IPS-NIHi11 (cell line): ENCODE measurements at regions not wholly inside any gene's neighbourhood (a gene's known extent, or its start where the extent isn't known, plus 50 kb on each side); places are given as distances from the start of the nearest gene placed in this dataset.

Source experiments
- DNase-seq: peaks from one replicate; pipeline ENCODE4 v3.0.0; 2012; ENCODE audit warnings: mixed read lengths, low spot score

DNA sequence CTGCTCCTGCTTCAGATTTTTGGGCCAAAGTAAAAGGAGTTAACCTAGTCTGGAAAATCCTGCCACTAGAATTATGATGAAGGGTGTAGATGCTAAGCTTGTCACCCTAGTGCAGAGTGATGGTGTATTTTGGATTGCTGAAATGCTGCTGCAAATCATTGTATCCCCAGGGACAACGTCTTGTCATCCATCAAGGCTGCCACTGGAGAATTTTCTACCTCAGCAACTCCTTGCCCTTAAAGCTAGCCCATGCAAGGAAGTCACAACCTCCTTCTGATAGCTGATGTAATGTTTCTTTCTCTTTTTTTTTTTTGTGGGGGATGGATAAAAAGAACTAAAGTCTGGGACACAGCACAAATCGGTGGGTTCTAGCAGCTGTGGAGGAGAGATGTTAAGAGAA, 139.4 kb upstream of the FRMD6 start:
- no peak for DNase-seq

DNA sequence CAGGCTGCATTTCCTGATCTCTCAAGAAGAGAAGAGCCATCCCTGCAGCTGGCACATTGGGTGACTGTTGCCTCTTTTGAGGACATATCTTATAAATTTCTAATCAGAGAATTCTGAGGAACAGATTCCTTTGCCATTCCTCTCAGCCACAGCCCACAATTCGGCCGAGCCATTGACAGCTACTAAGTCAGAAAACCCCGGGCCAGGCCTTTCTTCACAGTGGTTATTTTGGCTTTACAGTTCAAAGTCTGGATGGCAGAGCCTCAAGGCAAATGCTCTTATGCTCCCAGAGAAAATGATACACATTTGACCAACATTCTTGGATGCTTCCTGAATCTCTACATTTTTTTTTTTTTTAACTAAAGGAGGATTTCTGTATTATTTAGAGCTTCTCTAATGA, 138.4 kb upstream of the FRMD6 start:
- no peak for DNase-seq

DNA sequence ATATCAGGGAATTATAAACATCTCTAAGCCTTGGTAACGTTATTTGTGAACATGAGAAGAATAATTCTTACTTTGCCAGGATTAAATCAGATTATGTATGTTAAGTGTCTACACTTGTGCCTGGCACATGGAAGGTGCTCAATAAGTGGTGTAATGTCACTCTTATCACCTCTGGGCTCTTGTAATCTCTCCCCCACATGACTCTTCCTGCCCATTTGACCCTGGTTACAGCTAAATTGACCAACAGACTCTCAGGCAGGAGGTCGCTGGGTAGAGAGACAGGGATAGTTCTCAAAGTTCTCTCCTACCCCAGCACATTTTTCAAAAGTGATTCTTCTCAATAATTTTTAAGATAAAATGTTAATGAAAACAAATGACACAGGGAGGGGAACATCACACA, 137.8 kb upstream of the FRMD6 start:
- no peak for DNase-seq

DNA sequence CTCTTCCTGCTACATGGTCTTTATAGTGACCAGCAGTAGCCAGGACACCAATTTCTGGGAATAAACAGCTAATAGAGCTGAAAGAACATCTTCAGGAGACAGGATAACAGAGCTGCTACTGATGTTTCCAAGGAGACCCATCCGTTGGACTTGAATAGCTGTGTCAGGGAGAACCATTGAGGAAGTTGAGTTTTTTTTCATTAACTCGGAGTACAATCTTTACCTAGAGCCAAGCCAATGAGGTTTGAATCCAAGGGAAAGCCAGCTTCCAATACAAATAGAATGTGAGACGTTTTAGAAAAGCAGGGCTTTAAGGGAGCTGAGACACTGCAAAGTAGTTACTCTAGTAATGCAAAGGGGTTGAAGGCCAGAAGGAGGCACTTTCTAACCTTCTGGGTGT, 136.1 kb upstream of the FRMD6 start:
- DNase-seq, result no peak

DNA sequence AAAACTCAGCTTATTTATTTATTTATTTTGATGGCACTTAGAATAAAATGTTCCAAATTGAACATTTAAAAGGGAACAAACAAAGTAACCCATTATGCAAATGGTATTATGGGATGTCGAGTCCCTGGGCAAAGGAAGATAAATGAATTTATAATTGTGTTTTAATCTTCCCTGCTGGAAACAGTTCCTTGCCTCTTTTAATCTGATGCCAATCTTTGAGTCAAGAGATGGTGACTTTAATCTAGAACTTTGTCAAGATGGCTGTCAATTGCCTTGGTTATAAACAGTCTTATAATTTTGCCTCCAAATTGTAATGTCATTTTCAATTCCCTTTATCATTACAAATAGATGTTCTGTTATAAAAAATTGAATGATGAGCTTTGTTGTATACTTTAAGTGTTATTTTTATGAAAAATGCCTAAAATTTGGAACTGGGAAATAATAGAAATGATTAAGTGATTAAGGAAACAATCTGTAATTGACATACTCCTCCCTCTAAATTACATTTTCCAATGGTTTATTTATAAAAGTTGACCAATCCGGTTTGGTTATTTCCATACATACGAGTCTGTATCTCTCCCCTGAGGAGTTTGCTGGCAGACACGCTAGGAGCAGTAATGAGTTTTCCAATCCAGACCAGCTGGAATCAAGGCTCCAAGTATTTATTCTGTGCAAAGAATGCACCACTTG, 134.9 kb upstream of the FRMD6 start:
- DNase-seq, result no peak

DNA sequence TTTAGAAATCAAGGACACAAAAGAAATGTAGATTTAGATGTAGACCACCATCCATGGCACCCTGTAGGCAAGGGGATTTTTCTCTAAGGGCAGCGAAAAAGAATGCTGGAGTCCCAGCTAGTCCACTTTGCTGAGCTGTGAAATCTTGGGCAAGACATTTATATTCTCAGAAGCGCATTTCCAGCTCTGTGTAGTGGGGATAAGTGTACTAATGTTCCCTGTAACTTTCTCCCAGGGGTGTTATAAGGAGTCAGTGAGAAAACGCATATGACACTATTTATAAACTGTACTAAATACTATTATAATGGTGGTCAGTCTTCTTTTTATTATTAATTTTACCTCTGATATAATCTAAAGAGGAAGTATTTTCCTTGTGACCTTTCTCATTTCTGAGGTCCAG, 133.4 kb upstream of the FRMD6 start:
- no peak for DNase-seq

DNA sequence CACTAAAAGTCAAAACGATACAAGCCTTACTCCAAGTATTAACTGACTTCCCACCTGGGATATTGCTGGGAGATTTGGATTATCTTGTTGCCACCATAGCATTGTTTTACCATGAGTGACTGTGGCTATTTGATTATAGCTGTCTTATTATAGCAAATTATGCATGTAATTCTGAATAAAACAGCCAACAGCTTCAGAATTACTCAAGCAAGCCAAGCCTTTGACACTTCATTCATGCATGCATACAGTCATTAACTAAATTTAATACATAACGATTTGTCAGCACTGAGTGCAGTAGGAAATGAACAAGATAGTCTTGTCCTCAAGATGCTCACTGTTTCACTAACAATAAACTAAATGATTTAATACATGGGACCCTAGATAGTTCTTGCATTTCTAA, 133.0 kb upstream of the FRMD6 start:
- no peak for DNase-seq

DNA sequence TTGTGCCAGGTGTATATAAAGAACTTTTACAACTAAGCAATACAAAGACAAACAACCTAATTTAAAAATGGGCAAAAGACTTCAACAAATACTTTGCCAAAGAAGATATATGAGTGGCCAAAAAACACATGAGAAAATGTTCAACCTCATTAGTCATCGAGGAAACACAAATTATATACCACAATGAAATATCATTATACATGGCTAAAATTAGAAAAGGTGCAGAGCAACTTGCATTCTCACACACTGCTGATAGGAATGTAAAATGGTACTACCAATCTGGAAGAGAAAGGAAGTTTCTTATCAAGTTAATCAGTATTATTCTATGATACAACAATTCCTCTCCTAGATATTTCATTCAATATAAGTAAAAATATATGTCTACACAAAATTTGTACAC, 131.6 kb upstream of the FRMD6 start:
- no peak for DNase-seq

DNA sequence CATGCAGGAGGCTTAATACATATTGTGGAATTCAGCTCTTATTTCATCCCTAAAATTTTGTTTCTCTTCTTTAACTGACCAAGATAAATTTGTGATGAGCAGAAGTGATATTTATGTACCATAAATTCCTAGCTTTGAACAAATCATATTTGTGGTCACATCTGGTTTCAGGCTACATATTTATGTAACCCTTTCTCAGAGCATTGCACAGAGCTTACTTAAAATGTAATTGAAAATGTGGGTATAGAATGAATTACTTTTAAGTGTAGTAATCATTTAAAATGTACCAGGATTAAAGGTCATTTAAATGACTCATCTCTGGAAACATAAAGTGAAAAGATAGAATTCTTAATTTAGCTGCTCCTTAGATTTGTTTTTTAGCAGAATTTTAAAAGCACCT, 129.9 kb upstream of the FRMD6 start:
- no peak for DNase-seq

DNA sequence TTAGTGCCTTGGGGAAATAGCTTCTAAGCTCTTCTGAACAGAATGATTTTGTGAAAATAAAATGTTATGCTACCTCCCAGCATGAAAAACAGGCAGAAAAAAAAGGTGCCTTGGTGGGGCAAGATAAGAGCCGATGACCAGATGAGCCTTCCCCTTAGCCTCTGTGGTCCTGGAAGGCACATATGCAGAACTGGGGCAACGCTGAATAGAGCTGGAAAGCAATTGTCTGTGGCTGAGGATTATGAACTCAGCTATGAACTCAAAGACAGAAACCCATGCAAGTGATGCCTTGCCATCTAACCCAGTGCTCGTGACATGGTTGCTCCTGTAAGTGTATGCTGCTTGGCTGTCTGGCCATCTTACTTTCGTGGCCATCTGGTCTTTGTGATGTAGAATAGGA, 128.5 kb upstream of the FRMD6 start:
- DNase-seq, result no peak

DNA sequence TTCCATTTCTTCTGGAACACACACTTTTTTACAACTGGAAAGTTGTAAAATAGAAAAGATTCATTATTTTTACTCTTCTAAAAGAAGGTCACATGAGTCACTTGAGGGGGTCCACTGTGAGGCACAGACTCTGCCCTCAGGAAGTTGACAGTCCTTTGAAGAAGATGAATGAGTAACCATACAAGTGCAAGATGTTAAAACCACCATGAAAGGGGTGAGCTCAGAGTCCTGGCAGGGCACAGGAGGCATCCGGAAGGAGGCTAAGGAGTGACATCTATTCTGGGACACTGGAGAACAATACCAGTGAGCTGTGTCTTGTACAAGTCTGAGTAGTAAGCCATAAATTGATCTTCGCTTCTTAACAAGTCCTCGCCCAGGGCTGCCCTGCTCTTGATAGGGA, 126.0 kb upstream of the FRMD6 start:
- no peak for DNase-seq

DNA sequence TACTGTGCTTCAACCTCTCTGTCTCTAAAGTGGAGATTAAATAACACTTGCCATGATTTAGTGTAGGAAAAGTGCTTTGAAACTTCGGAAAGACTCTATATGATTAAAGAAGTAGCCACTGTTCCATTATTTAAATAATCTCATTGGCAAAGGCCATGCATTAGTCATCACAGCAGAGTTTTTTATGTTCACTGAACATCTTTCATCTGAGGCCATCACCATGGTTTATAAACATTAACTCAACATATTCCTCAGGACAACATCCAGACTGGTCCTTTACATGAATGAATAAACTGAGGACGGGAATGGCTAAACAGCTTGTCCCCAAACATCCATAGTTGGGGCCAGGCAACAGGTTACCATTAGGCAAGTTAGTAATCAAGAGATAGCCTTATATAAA, 124.6 kb upstream of the FRMD6 start:
- DNase-seq, result no peak

DNA sequence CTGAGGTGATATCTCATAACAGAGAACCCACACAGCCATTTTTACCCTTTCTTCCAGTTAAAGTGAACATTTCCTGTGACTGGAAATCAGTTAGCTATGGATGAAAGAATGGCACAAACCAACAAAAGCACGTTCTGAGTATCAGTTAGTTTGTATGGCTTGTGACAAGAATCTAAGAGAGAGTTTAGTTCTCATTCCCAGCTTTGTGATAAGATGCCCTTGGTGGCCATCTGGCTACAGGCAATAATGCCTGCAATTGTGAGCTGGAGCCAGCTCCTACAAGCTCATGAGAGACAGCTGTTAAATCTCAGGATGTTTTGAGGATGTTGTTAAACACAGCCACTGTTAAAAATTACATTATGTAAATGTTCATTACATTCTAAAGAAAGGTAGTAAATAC, 122.0 kb upstream of the FRMD6 start:
- DNase-seq, result no peak

DNA sequence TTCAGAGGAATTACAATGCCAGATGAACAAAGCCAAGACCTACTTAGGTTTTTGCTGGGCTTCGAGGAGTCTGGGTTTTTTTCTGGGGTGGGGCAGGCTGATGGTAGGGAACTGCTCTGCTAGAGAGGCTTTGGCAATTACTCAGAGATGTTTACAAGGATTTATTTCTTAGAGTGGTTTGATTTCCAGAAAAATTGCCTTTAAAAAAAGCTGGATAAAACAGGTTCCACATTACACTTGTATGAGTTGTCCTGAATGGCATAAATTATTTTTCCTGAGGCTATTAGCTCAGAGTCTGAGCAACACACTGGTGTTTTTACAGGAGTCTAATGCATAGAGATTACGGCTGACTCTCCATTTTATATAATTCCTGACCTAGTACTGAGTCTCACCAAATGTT, 118.5 kb upstream of the FRMD6 start:
- DNase-seq, result no peak

DNA sequence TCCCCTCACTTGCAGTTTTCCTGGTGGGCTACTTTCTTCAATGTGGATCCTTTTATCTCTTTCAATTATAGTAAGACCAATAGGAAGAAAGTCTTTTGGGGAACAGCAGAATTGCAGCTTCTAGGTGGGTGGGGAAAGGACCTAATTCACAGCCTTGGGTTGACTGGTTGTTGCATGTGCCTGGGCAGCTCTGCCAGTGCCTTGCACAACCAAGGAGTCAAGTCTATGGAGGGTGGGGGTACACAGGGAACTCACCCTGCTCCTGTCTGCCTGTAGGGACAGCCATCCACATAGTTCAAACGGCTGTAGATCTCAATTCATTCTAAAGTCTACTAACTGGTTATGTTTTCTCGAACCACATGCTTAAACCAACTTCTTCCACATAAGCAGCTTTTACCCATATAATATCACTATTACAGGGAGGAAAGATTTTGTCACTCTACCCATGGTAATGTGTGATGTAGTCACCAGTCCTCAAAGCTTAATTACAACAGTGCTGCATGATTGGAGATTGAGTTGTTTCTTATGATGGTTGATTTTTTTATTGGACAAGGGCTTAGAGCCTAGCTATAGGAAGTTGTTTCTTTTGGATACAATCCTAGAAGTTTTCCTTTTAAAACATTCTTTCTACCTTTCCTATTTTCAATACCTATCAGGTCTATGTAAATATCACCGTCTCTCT, 117.7 kb upstream of the FRMD6 start:
- no peak for DNase-seq

DNA sequence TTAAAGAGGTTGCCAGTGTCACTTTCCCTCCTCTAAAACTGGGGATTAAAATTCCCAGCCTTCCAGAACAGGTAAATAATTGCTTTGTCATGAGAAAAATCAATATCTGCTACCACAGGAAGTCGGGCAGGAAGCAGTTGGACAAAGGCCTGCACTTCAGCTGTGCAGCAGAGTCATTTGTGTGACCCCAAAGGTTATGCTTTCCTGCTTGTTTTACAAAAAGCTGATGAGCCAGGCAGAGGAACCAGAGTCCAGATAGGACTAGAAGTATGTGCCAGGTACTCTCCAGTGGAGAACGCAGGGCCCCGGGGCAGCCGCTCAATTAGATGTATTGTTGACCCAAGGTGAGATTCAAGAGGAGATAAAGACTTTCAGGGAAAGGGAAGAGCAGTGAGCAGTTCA, 117.1 kb upstream of the FRMD6 start:
- DNase-seq, result no peak

DNA sequence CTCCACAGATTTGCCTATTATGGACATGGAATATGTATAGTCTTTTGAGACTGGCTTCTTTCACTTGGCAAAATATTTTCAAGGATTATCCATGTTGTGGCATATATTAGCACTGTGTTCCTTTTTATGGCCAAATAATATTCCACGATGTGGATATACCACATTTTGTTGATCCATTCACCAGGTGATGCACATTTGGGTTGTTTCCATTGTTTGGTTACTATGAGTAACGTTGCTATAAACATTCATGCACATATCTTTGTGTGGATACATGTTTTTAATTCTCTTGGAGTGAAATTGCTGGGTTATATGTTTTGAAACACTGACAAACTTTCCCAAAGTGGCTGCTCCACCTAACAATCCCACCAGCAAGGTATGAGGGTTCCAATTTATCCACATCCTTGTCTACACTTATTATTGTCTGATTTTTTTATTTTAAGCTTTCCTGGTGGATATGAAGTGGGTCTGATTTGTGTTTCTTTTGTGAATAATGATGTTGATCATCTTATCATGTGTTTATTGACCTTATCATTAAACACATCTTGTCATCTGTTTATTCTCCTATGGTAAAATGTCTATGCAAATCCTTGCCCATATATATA, 116.2 kb upstream of the FRMD6 start:
- DNase-seq, result no peak

DNA sequence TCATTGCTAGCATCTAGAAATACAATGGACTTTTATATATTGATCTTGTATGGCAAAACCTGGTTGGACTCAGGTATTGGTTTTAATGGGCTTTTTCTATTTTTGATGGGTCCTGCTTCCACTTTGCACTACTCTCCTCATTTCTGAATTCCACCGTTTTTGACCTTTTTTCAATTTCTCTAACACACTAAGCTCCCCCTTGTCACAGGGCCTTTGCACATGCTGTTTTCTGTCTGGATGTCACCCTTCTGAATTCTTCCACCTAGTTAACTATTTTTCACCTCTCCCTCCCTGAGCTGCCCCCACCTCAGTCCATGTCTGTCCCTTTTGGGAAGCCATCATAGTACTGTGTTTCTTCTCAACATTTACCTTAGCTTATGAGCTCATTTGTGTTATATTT, 112.7 kb upstream of the FRMD6 start:
- DNase-seq, result no peak

DNA sequence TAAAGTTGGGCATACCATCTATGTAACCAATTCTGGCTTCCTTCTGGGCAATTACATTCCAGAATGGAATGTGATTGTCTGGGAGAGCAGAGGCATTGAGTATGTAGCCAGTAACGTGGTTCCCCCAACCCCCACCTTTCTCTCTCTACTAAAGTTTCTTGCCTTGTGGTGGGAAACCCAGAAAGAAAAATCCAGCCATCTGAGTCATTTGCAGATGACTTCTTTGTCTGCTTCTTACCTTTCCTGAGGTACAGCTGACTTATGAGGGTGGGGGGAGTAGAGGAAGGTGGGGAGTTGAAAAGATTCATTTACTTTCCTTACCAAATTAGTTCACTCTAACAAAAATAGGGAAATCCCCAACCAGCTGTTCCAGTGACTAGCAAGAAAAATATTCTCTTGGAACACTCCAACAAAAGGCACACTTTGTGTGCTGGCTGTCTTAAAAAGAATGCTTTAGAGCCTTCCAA, 112.1 kb upstream of the FRMD6 start:
- peak; percentile 38 for DNase-seq

DNA sequence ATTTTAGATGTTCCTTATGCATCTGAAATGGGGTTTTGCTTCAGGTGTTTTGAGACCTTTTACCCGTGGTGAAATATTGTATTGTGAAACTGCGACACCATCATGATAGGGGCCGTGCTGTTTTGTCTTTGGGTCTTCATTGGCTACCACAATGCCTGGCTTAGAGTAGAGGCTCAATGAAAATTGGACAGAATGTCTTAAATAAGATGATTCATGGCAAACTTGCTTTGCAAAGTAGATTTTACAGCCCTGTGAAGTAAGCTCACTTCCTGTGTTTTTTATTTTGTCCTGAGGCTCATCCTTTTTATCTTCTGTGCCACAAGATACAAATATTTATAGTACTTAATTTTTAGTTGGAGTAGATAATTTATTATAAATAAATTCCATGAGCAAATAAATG, 111.3 kb upstream of the FRMD6 start:
- no peak for DNase-seq

DNA sequence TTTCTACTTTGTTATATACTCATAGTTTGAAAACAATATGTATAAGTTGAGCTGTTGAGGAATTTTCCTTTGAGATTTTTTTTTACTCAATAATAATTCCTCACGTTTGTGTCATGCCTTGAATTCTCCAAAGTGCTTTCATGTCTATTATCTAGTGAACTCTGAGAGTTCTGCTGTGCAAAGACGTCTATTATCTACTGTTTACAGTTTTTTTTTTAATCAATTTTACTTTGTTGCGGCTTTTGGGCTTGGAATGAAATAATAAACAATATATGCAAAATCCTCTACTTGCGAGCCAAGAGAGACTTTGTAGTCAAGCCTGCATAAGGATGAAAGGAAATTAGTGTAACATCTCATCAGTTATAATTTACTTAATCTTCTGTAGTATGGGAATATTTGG, 107.2 kb upstream of the FRMD6 start:
- DNase-seq, result no peak

DNA sequence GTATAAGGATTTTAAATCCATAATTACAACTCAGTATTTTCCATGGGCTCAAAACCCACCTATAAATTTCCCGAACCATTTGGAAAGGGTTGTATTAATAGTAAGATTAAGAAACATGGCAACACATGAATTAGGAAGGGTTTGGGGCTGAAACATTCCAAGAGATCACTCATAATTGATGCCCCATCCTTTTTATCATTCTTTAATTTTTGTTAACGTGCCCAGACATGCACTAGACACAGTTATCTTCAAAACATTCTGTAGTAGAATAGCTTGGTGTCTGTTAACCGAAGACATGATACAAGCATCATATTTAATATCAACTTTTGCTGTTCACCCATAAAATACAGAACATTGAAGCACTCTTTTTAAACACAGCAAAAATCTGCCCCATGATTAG, 106.8 kb upstream of the FRMD6 start:
- DNase-seq, result no peak

DNA sequence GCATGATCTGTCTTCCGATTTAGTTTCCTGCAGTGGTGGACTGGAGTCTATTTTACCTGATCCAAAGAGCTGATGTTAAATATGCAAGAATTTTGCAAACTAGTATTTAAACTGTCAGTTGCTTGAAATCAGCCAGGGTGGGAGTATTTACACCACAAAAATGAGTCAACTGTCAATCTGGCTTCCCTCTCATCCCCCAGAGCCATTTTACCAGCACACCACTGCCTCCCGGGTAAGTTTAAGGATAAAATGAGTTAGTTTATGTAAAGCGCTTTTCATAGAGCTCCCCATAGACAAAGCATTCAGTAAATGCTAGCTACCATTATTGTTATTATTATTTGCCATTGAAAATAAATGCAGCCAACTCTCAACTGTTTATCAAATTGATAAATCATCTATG, 106.3 kb upstream of the FRMD6 start:
- DNase-seq, result no peak

DNA sequence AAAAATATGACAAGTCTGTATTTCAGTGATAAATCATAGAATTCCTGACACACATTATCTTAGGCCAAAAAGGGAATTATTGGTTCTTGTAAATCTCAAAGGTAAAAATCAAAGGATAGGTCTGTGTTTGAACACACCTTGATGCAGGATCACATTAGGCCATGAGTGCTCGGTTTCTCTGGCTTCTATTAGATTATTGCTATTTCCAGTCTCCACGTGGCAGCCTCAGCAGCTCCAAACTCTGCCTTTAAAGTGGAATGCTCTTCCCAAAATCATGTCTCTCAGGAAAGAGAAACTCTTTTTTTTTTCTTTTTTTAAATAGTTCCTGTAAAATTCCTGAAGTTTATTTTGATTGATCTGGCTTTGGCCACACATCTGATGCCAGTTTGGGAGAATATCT, 105.6 kb upstream of the FRMD6 start:
- DNase-seq, result no peak
